ENCODE measurements at regions not wholly inside any gene's neighbourhood (a gene's known extent, or its start where the extent isn't known, plus 50 kb on each side); places are given as distances from the start of the nearest gene placed in this dataset.

- no peak overlapping the region for H3K4me3 ChIP-seq (ENCODE audit: low read depth, low read length)
- TF ChIP-seq POLR2A (IDR thresholded peaks at IDR 0.05; ENCODE audit: extremely low read depth, insufficient read length) (no peak), MYC (IDR thresholded peaks at IDR 0.05; ENCODE audit: low read depth, low read length) (no peak)
- DNase-seq (ENCODE audit: low read depth) = no peak
These were observed 2035.5 kb upstream of the CDH6 start for GRCh38 chr5:29157975-29158374.

- DNase-seq (ENCODE audit: low read depth) = no peak
- no peak overlapping the region for H3K4me3 ChIP-seq (ENCODE audit: low read depth, low read length)
- TF ChIP-seq POLR2A (IDR thresholded peaks at IDR 0.05; ENCODE audit: extremely low read depth, insufficient read length) (no peak), MYC (IDR thresholded peaks at IDR 0.05; ENCODE audit: low read depth, low read length) (no peak), CTCF (IDR thresholded peaks at IDR 0.05; ENCODE audit: low read depth, low read length) (no peak), MAX (IDR thresholded peaks at IDR 0.05; ENCODE audit: low read depth, low read length) (no peak)
These were observed 2042.6 kb upstream of the CDH6 start for GRCh38 chr5:29150840-29151239.

DNA sequence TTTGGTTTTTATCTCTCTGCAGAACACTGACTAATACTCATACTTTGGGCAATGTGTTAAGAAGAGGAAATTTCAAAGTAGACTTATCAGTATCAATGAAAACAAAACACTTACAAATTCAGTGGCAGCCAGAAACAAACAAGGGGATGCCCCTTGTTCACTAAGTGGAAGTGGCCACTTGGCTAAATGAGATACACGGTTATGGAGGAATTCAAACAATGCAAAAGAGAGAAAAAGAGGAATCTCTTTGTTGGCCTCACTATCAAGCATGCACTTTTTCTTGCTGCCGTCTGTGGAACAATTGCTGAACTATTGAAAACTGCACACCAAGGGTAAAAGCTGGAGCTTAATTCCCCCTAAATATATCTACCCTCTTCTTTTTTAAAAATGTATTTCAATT is 2044.9 kb upstream of the CDH6 start:
- DNase-seq (ENCODE audit: low read depth) = no peak
- no peak overlapping the region for H3K4me3 ChIP-seq (ENCODE audit: low read depth, low read length)
- TF ChIP-seq MAX (IDR thresholded peaks at IDR 0.05; ENCODE audit: low read depth, low read length) (no peak), CTCF (IDR thresholded peaks at IDR 0.05; ENCODE audit: low read depth, low read length) (no peak), MYC (IDR thresholded peaks at IDR 0.05; ENCODE audit: low read depth, low read length) (no peak), POLR2A (IDR thresholded peaks at IDR 0.05; ENCODE audit: extremely low read depth, insufficient read length) (no peak)

DNA sequence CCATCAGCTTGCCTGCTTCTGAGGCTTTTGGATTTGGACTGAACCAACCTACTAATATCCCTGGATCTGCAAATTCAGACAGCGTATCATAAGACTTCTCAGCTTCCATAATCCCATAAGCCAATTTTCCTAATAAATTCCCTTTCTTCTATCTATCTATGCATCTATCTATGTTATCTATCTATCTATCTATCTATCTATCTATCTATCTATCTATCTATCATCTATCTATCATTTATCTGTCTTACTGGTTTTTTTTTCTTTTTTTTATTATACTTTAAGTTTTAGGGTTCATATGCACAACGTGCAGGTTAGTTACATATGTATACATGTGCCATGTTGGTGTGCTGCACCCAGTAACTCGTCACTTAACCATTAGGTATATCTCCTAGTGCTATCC is 2045.4 kb upstream of the CDH6 start:
- TF ChIP-seq POLR2A (IDR thresholded peaks at IDR 0.05; ENCODE audit: extremely low read depth, insufficient read length) (no peak), MAX (IDR thresholded peaks at IDR 0.05; ENCODE audit: low read depth, low read length) (no peak), CTCF (IDR thresholded peaks at IDR 0.05; ENCODE audit: low read depth, low read length) (no peak), MYC (IDR thresholded peaks at IDR 0.05; ENCODE audit: low read depth, low read length) (no peak)
- H3K4me3 ChIP-seq (ENCODE audit: low read depth, low read length) = no peak overlapping the region
- no peak for DNase-seq (ENCODE audit: low read depth)

DNA sequence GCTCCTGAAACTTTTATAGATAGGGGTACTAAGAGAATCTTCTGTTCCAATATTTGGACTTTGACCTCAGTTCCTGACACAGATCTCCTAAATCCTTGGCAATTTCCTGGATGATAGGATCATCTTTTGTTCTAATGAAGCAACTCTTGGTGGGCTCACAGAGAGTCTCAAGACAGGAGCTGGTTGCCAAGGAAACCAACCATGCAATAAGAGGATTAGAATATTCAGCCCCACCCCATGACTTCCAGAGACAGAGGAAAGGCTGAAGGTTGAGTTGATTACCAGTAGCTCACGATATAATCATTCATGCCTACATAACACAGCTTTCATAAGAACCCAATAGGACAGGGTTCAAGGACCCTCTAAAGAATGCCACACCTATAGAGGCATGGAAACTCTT is 2050.2 kb upstream of the CDH6 start:
- H3K4me3 ChIP-seq (ENCODE audit: low read depth, low read length) = no peak overlapping the region
- TF ChIP-seq MAX (IDR thresholded peaks at IDR 0.05; ENCODE audit: low read depth, low read length) = no peak
- no peak for DNase-seq (ENCODE audit: low read depth)

DNA sequence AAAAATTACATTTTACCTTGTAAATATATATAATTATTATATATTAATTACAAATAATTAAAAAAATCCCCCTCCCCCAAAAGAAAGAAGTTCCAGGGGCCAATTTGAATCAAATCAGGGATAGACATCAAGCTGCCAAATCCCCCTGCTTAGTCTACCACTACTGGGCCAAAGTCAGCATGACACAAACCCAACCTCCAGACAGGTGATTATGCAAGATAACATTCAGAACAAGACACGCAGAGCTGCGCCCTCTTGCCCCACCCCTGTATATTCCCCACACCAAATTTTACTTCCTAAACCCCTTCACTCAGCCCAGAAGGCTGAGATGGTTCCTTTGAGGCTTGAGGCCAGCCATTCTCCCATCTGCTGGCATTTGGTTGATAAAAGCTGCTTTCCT is 2059.1 kb upstream of the CDH6 start:
- TF ChIP-seq MAX (IDR thresholded peaks at IDR 0.05; ENCODE audit: low read depth, low read length) (no peak), CTCF (IDR thresholded peaks at IDR 0.05; ENCODE audit: low read depth, low read length) (no peak), MYC (IDR thresholded peaks at IDR 0.05; ENCODE audit: low read depth, low read length) (no peak), POLR2A (IDR thresholded peaks at IDR 0.05; ENCODE audit: extremely low read depth, insufficient read length) (no peak)
- no peak overlapping the region for H3K4me3 ChIP-seq (ENCODE audit: low read depth, low read length)
- DNase-seq (ENCODE audit: low read depth) = no peak

DNA sequence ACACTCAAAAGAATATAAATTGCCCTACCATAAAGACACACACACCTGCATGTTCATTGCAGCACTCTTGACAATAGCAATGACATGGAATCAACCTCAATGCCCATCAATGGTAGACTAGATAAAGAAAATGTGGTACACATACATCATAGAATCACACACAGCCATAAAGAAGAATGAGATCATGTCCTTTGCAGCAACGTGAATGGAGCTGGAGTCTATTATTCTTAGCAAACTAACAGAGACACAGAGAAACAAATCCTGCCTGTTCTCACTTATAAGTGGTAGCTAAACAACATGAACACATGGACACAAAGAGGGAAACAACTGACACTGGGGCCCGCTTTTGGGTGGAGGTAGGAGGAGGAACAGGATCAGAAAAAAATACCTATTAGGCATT is 2062.2 kb upstream of the CDH6 start:
- no peak for DNase-seq (ENCODE audit: low read depth)
- TF ChIP-seq POLR2A (IDR thresholded peaks at IDR 0.05; ENCODE audit: extremely low read depth, insufficient read length) (no peak), MAX (IDR thresholded peaks at IDR 0.05; ENCODE audit: low read depth, low read length) (no peak), CTCF (IDR thresholded peaks at IDR 0.05; ENCODE audit: low read depth, low read length) (no peak), MYC (IDR thresholded peaks at IDR 0.05; ENCODE audit: low read depth, low read length) (no peak)
- no peak overlapping the region for H3K4me3 ChIP-seq (ENCODE audit: low read depth, low read length)
